Right renal cortex interstitium (tissue), 3 donors: ENCODE measurements at regions not wholly inside any gene's neighbourhood (a gene's known extent, or its start where the extent isn't known, plus 50 kb on each side); places are given as distances from the start of the nearest gene placed in this dataset.
"Not testable (repeated sequence)": the region's sequence is repeated elsewhere in the genome, so short reads cannot be mapped to it uniquely, and the experiment has no call there.

Experiments used
- DNase-seq, 3 donors: peaks; one replicate each; pipeline ENCODE4 v3.0.0-alpha.2; 2013; ENCODE audit warnings: low read depth in 3 of 3, low spot score in 2 of 3

- DNase-seq: no peak
These were observed 497.0 kb upstream of the PHF14 start for GRCh38 chr7:10476642-10477041.

DNA sequence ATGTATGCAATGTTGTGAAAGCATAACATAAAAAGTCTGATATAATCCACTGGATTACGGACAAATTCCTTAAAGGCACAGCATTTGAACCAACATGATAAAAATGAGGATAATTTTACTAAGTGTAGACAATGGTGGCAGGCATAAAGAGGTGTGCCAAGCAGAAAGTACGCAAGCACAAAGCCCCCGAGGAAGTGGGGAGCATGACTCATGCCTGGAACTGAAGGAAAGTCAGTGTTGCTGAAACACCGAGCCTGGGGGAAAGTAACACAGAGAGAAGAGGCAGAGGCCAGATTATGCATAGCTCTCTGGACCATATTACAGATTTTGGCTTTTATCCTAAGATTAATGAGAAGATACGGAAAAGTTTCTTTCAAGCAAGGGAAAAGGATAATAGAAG is 490.0 kb upstream of the PHF14 start:
- DNase-seq: no peak

DNA sequence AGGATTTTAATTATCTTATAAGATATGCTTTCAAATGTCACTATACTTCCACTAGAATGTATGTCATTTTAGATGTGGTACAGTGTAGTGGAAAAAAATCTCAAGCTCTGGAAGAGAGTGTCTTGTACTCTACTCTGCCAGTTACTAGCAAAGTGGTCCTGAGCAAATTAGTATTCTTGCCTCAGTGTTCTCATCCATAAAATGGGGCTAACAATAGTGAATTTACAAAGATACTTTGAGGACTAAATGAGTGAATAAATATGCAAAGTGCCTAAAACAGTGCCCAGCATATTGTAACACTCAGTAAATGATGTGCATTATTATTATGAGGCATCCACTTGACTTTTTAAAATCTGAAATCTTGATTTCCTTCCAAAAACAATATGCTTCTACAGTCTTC is 488.9 kb upstream of the PHF14 start:
- DNase-seq: no peak

GRCh38 chr7:10501206-10501884 is 472.3 kb upstream of the PHF14 start:
- DNase-seq: not testable (repeated sequence)

GRCh38 chr7:10507032-10507431 is 466.6 kb upstream of the PHF14 start:
- no peak for DNase-seq

GRCh38 chr7:10521306-10521705 is 452.4 kb upstream of the PHF14 start:
- DNase-seq: no peak

GRCh38 chr7:10533429-10533828 is 440.2 kb upstream of the PHF14 start:
- not testable (repeated sequence) for DNase-seq

DNA sequence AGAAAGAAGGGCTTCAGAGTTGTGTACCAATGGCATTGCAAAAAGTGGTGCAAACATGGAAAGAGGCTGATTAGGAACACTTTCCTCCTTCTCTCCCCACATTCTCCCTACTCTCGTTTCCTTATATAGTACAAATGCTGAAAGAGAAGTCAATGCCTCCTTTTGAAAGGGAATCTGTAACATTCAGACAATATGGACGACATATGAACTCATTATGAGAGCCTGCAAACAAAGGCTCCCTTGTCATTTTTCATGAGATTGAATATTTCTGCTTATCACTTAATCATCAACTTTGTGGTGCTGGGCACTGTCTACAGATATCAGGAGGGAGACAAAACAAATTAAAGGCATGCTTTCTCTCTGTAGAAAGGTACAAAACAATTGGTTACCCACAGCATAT is 437.1 kb upstream of the PHF14 start:
- DNase-seq: no peak

DNA sequence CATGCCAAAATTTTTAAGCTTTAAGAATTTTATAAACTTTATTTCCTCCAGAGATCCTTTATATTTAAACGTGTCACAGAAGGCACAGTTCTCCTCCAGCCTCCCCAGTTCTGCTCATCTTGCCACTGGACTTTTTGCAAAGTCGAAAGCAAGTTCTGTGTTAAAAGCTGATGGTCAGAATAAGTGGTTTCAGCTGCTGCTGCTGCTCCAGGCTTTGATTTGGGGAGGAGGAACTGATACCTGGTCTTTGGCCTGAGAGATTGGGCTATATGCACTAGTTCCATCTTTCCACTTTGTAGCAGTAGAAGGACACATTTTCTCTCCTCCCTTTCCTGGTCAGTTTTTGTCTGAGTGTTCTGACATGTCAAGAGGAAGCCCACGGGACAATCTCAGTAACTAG is 435.9 kb upstream of the PHF14 start:
- DNase-seq: no peak

DNA sequence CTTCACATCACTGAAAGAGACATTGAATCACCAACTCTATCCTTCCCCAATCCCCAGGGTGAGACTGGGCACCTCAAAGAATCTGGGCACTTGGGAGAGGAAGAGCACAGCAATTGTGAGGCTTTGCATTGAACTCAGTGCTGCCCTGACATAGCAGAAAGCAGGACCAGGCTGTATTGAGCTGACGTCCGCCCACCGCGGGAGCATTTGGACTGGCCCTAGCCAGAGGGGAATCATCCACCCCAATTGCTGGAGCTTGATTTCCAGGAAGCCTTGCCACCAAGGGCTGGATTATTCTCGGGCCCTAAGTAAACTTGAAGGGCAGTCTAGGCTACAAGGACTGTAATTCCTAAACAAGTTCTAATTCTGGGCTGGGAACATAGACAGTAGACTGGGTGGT is 416.3 kb upstream of the PHF14 start:
- no peak for DNase-seq

DNA sequence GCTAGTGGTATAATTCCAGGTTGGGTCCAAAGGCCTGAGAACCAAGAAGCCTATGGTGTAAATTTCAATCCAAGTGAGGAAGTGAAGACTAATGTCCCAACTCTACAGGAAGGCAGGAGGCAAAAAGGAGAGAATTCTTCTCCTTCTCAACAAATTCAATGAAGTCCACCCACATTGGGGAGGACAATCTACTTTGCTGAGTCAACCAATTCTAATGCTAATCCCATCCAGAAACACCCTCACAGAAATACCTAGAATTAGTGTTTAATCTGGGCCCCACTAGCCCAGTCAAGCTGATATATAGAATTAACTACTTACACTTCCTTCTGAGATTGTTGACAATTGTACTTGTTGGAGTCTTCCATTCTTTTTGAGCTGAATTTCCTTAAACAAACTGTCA is 413.2 kb upstream of the PHF14 start:
- no peak for DNase-seq

GRCh38 chr7:10568891-10569290 is 404.8 kb upstream of the PHF14 start:
- no peak for DNase-seq

DNA sequence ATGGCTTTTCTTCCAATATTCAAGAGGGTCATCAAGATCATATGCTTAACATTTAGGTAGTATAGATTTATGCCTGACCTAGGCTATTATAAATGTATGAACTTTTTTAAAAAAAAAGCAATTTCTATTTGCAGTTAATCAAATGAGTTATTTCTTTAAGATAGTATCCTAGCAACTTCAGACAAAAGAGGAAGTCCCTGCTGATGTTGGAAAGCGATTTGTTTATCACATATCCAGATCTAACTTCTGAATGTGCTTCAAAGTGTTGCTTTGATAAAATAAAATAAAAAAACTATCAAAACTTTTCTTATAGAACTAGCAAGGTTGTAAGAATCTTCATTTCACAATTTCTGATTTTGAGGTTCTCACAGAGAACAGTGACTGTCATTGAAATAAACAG is 401.9 kb upstream of the PHF14 start:
- no peak for DNase-seq

GRCh38 chr7:10577866-10578374 is 395.8 kb upstream of the PHF14 start:
- DNase-seq: no peak

DNA sequence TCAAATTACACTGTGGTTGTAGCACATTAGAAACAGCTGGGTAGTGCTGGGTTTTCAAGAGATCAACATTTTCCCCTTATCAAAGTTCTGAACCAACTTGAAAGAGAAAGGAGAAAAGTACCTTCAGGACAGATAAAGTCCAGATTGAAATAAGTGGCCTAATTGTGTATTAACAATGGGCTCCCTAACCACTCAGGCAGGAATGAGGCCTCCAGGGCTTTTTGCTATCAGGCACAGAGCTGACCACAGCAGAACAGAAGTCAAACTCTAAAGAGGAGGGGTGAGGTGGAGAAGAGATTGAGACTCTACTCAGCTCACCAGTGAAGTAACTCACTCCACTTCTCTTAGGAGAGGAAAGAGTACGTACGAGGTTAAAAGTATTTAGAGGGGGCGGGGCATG is 394.1 kb upstream of the PHF14 start:
- no peak for DNase-seq

DNA sequence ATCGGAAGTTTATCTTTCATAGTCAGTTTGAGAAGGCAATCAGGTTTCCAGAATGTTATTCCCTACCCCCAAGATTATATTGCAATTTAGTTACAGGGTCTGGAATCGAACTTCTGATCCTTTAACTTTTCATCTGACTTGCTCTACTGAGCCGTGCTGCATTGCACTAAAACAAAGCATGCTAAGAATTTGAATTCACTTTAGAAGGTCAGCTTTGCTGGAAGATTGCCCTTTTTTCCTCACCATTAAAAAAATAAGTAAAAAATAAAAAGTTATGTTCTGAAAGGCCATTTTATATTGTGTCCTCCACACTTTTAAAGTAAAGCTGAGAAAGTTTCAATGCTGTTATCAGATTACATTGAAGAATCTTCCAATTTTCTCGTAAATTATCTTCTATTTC is 388.8 kb upstream of the PHF14 start:
- peak in 2 of 3 donors; percentile 15 to 23 for DNase-seq

- DNase-seq: no peak
These were observed 385.6 kb upstream of the PHF14 start for GRCh38 chr7:10588084-10588483.

DNA sequence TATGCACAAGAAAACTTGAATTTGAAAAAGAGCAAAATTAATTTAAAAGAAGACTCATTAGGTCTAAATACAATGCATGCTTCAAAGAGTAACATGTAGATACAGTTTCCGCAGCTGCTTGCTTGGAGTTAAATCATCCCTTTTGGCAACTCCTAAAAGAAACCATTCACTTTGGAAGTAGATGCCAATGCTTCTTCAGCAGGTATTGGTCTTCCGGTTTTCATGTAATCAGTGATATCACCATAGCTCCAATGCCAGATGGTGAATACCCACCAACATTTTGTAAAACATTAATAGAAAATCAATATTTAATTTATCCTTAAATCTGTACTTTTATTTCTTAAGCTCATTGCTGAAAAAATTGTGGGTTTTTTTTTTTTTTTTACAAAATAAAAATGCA is 381.1 kb upstream of the PHF14 start:
- no peak for DNase-seq

GRCh38 chr7:10593080-10593479 is 380.6 kb upstream of the PHF14 start:
- DNase-seq: no peak

DNA sequence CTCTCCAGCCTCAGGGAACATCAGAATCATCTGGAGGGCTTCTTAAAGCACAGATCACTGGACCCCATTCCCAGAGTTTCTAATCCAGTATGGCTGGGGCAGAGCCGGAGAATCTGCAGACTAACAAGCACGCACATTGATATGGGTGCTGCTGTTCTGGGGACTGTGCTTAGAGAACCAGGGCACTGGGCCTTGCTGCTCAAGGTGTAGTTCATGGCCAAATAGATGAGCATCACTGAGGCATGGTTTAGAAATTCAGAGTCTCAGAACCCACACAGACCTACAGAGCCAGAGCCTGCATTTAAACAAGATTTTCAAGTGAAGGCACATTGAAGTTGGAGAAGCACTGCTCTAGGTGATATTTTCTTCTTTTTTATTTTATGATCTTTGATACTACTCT is 376.8 kb upstream of the PHF14 start:
- DNase-seq: no peak

DNA sequence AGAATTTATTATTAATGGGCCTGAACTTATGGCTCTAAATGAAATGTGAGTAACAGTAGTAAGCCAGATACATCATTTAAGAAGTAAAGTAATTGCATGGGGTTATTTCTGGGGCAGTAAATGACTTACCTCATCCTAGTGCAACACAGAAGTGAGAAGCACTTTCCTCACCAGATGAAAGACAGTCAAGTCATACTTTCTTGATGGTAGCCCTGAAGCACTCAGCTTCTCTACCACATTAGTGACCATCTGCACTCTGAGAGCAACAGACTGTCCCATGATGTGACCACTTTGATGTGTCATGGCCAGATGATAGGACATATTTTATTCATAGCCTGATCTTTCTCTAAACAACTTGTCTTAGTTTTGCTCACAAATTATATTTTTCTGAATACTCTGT is 369.5 kb upstream of the PHF14 start:
- DNase-seq: no peak

DNA sequence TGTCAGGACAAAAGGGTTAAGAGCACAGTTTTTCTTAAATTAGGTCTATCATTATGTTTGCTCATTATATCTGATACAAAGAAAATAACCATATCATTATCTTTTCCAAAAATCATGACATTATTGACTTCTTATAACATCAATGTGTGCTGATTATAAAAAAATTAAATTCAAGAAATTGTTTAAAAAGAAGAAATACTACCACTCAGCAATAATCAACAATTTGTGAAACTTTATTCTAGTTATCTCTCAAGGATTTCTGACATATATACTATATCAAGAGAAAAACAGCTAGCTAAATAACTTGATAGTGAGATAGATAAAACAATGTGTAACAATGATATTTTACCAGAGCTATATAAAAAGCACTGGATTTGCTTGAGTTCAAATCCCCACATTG is 360.7 kb upstream of the PHF14 start:
- DNase-seq: no peak

DNA sequence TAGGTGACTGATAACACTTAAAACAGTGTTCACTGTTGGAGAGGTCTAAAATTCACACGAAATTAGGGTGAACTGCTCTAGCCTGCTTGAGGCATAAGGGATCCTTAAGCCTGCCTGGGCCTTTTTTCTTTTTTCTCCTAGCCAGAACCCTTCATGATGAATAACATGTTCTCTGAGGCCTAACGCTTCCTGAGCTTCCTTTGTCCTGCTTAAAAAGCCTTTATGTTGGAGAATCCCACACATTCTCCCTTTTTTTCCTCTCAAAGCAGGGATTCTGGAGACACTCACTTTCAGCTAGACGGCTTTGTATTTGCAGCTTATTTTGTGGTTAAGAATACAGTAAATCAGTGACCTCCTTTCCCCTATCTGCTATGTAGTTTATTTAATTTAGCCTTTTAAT is 354.7 kb upstream of the PHF14 start:
- no peak for DNase-seq
